ENCODE measurements at regions not wholly inside any gene's neighbourhood (a gene's known extent, or its start where the extent isn't known, plus 50 kb on each side); places are given as distances from the start of the nearest gene placed in this dataset.

DNA sequence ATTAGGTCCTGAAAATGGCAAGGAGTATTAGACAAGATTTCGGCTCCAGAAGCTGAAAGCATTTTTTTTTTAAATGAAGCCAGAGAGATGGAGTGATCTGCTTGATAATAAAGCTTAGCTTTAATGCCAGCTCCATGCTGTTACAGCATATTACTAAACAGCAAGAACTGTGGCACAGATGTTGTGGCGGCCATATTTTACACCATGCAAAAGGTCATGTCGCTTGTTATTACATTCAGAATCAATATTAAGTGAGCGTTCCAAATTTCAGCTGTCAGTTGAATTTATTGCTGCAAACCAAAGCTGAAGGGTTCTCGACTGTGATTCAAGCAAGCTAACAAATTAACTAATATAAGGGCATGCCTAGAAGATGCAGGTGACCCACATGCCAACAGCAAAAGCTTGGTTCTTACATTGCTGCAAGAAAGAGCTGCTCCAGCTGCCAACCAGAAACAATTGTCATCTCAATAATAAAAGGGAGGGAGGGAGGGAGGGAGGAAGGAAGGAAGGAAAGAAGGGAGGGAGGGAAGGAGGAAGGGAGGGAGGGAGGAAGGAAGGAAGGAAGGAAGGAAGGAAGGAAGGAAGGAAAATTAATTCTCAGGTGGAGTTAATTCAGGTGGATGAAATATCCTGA is 517.7 kb upstream of the WWC1 start:
- DNase-seq, result no peak

DNA sequence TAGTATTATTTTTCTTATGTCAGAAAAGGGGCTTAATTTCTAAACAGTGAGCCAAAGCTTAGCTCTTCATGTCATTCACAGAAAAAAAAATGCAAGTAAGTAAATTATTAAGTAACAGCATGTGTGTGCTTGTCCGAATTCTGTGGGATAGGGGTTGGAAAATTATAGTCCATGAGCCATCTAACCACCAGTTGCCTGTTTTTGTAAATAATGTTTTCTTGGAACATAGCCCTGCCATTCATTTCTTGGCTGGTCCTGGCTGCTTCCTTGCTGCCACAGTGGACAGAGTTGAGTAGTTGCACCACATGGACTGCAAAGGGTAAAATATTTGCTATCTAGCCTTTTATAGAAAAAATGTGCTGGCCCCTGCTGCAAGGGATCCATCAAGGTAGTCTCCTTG is 513.7 kb upstream of the WWC1 start:
- DNase-seq, result no peak

- no peak for DNase-seq
These were observed 513.2 kb upstream of the WWC1 start for GRCh38 chr5:167778228-167778627.

GRCh38 chr5:167779644-167780043 is 511.8 kb upstream of the WWC1 start:
- no peak for DNase-seq

GRCh38 chr5:167780177-167780576 is 511.3 kb upstream of the WWC1 start:
- no peak for DNase-seq

- no peak for DNase-seq
These were observed 508.2 kb upstream of the WWC1 start for GRCh38 chr5:167783145-167783817.

DNA sequence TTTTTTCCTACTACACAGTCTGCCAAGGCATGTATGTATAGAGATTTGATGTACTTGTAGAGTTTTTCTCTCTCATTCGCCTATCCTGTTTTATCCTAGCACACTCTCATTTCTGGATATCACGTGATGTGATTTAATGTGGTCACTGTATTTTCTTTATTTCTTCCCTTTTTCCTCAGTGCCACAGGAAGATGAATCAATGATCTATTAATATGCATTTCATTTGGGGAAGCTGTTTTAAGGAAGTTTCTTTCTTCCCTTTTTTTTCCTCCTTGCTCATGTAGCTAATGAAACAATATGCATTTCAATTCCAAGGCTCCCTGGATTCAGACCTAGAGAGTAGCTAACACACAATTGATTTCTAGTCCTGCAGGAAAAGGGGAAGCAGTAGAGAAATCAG is 506.3 kb upstream of the WWC1 start:
- no peak for DNase-seq

- DNase-seq, result no peak
These were observed 505.5 kb upstream of the WWC1 start for GRCh38 chr5:167785901-167786300.

DNA sequence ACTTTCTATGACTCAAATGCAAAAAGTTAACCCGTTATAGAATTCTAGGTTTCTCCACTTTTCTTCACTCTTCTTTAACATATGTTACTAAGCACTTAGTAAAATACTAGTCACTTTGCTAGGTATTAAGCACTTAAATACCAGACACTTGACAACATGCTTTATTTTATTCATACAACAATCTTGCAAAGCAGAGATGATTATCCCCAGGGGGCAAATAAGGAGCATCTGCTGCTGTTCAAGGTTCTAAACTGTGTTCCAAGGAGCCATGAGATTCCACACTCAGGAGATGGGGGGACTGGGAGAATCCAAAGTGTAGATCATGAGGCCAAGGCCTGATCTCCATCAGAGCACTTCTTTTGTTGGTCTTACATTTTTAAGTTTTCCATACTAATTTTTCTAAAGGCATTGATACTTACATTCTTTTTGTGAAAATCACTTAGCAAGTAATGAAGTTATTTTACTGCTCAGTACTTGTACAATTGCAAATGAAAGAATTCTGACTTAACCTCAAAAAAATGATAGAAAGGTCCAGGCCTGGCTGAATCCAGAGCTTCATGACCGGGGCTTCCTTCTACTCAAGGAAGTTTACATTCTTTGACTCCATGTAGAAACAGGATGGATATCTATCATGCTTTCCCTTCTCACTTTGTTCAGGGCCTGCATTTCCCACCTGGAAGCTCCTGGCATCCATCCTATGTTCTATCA is 504.4 kb upstream of the WWC1 start:
- DNase-seq, result no peak

DNA sequence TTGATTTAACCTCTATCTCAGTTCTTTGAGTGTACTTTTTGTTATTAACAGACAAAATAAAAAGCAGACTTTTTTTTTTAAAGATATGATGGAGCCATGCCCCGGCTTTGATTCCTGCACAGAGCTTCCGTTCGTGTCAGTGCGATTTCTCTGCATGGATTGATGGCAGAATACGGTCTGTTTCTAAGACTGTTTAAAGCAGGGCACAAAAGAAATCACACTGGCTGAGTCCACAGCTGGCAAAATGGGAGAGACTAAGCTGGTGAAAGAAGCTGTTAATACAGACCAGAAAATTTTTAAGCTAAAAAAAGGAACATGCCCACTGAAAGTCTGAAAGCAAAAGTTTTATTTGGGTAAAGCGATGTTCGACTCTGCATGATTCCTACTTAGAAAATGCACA is 501.4 kb upstream of the WWC1 start:
- no peak for DNase-seq

DNA sequence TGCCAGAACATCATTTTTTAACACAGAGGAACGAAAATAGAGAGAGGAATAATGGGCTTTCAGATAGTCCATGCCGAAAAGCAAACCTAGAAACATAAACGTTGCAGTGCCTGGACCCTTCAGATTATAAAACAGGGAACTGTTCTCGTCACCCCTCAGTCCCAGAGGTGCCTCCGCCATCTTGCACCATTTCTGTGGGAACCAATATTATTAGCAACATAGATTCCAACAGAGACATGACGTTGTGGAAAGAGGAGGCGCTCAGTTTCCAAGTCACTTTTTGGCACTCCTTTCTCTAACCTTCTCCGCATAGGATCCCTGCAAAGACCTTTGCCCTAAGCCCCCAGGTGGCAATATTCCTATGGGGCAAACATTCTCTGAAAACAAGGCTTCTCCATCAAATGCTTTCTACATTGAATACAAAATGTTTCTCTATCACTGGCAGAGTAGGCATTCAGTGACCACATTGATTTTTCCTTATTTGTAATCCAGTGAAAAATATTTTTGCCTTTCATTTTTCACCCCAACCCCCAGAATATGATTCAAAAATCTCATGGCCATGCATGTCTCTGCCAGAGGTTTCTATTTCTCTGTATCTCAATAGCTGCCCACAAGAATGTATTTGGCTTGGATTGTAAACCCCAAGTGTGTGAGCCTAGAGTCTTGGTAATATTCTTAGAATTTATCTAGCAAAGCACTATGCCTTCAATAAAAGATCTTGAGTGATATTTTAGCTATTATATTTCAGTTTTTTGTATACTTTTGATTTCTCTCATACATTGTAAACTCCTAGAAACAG is 500.8 kb upstream of the WWC1 start:
- DNase-seq, result no peak

GRCh38 chr5:167792514-167792913 is 498.9 kb upstream of the WWC1 start:
- no peak for DNase-seq

DNA sequence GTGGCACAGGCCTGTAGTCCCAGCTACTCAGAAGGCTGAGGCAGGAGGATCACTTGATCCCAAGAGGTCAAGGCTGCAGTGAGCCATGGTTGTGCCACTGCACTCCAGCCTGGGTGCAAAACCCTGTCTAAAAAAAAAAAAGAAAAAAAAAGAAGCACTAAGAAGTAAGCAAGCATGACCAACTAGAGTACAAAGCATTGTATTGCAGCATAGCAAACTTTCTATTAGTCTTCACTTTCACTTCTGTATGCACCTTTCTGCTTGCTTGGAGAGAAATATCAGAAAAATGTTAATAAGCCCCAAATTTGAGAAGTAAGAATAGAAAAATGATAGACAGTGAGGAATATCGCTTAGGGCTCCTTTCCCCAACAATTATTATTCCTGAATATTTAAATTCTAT is 497.7 kb upstream of the WWC1 start:
- no peak for DNase-seq

DNA sequence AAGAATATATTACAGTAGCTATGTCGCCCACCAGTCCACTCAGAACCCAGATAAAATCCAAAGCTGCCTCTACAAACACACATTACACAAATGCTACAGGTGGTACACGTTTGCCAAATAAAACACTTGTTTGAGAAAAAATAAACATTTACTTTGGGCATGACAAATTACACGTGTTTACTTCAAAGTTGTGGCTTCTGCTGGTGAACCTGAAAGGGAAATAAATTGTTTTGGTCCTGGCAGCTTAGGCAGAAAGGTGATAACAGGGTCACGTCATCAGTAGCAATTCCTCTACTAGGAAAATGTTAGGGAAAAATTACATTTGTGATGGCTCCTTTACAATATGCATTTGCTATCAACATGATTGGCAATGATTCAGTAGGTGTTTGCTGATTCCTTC is 497.3 kb upstream of the WWC1 start:
- no peak for DNase-seq

DNA sequence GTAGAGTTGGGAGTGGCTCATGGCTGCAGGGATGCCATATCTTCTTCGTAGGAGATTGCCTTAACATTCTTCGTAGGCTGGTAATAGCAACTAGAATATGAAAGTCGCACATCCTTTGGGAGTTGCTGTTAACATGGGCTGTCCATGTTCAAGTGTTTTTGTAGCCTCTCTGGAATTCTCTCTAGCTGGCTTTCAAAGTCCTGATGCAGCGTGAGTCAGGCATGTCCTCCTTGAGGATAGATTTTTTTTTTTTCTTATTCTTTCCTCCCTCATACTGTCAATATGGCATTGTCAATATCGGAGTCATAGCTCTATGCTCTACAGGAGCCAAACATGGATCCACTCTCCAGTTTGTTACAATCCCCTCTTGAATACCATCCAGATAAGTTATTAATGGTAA is 494.8 kb upstream of the WWC1 start:
- no peak for DNase-seq

- no peak for DNase-seq
These were observed 493.5 kb upstream of the WWC1 start for GRCh38 chr5:167797933-167798332.

DNA sequence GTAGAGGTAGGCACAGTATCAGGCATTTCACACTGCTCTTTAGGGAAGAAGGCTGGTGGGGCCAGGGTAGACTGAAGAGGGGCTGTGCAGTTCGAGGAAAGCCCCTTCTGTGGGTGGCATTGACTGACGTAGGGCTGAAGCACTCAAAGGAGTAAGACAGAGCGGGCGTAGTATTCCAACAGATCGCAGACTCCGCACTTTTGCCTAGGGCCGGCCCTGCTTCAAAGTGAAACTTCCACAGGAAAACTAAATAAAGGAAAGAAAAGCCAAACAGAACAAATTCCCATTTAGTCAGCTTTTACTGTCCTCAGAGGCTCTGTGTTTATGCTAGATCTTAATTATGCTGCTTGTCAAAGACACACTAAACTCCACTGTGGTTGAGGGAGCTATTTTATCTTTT is 493.0 kb upstream of the WWC1 start:
- no peak for DNase-seq

DNA sequence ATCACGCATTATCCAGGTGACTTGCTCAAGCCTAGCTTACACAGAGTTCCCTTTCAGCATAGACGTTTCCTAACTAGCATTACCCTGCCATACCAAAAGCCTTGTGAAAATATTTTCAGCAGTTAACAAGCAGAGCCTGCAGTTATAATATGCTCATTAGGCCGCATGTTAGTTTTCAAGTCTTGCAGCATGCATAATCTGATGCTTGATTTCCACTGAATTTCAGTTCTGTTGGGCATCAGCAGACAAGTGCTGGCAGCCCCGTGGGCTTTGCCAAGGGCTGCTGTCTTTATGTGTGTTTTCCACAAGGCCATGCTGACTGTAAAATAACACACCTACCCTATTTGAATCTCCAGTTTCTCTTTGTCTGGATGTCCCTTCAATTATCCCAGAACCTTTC is 491.0 kb upstream of the WWC1 start:
- DNase-seq, result no peak

DNA sequence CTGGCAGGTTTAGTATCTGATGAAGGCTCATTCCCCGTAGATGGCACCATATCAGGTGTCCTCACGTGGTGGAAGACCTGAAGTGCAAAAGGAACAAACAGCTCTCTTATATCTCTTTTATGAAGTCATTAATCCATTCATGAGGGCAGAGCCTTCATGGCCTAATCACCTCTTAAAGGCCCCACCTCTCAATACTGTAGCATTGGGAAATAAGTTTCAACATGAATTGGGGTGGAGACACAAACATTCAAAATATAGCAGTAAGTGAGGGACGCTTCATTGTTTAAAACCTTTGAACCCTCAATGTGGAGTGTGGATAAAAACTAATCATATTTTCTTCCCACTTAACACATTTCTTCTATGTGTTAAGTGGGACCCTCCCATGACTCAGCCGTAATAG is 489.4 kb upstream of the WWC1 start:
- DNase-seq, result no peak

DNA sequence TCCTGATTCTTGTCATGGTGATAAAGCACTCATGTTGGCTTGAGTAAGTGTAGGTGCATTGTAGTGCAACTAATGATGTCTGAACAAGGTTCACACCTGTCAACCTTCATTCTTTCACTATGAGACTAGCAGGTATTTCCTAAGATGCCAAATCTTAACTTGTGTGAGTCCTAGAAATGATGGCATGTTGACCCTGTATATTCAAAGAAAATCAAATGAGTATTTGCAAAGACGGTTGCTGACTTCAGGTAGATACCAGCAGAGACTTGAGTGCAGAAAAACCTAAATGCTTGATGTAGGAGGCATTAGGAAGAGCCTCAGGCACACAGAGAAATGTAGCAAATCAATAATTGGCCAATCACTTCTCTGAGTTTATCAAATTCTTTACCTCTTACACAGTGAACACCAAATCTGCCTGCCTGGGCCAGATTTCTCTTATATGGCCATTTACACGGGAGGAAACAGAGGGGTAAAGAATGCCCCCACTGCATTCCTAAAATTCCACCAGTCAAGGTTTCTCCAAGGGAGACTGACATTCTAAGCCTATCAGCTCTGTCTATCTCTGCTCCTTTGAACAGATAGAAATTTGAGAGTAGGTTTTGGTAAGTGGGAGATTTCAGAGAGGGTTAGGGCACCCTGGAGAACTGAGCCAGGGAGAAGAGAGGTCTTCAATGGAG is 488.6 kb upstream of the WWC1 start:
- no peak for DNase-seq

- no peak for DNase-seq
These were observed 486.8 kb upstream of the WWC1 start for GRCh38 chr5:167804512-167805220.

GRCh38 chr5:167810573-167810972 is 480.9 kb upstream of the WWC1 start:
- DNase-seq, result no peak

Data from COR-L47 (cell line).